Vagina (tissue), 2 donors: ENCODE measurements at regions not wholly inside any gene's neighbourhood (a gene's known extent, or its start where the extent isn't known, plus 50 kb on each side); places are given as distances from the start of the nearest gene placed in this dataset.

Source experiments
- DNase-seq, 2 donors: peaks; one replicate each; pipeline ENCODE4 v3.0.0-alpha.2; 2017; ENCODE audit errors: extremely low spot score in 2 of 2
- H3K27ac ChIP-seq: fragments of 200-600 bp; sonication (generic); one replicate; pipeline ENCODE4 v1.5.1; 2019
- H3K27me3 ChIP-seq: fragments of 200-600 bp; sonication (generic); one replicate; pipeline ENCODE4 v1.5.1; 2019
- H3K36me3 ChIP-seq, 2 donors: fragments of 200-600 bp; sonication (generic); one replicate each; pipeline ENCODE4 v1.5.1; 2017 to 2019
- H3K4me1 ChIP-seq: fragments of 200-600 bp; sonication (generic); one replicate; pipeline ENCODE4 v1.5.1; 2019
- H3K4me3 ChIP-seq, 2 donors: fragments of 200-600 bp; sonication (generic); 1 replicate in 1 of 2; 2 replicates in 1 of 2; pipeline ENCODE4 v1.5.1; 2016 to 2019
- H3K9me3 ChIP-seq: fragments of 200-600 bp; sonication (generic); one replicate; pipeline ENCODE4 v1.5.1; 2019
- CTCF ChIP-seq, 3 experiments: fragments of 450-650 bp in 2 of 3; fragments of 200-600 bp in 1 of 3; sonication (generic) in 1 of 3; IDR thresholded peaks; one replicate each; pipeline ENCODE4 v1.5.1; 2017 to 2019; ENCODE audit warnings: antibody characterized with exemption in 3 of 3, mild to moderate bottlenecking in 2 of 3, moderate library complexity in 2 of 3
- POLR2A ChIP-seq, 2 donors: fragments of 450-650 bp; IDR thresholded peaks; one replicate each; pipeline ENCODE4 v1.6.1; 2017; ENCODE audit warnings: antibody characterized with exemption in 2 of 2, mild to moderate bottlenecking in 2 of 2, moderate library complexity in 2 of 2
- POLR2AphosphoS5 ChIP-seq, 2 donors: sonication (generic); formaldehyde crosslinking; IDR thresholded peaks; one replicate each; pipeline ENCODE4 v1.9.0; 2017; ENCODE audit warnings: antibody characterized with exemption in 2 of 2, mild to moderate bottlenecking in 2 of 2, low read depth in 1 of 2; ENCODE audit not compliant: insufficient read depth in 1 of 2
- intact Hi-C: fragments of 100-400 bp; cut with DNase I; formaldehyde crosslinking; loops from one replicate; pipeline ENCODE4 v1.15.1; 2023

- Histone ChIP-seq H3K4me3 (no peak overlapping the region), H3K27me3 (no peaks in the 10 kb centered on the region), H3K36me3 (no peaks in the 10 kb centered on the region), H3K4me1 (no peaks in the 10 kb centered on the region), H3K9me3 (no peaks in the 10 kb centered on the region), H3K27ac (no peak overlapping the region)
- intact Hi-C loops, result no loop called here
- TF ChIP-seq POLR2AphosphoS5 (IDR thresholded peaks at IDR 0.05; ENCODE audit: insufficient read depth in 1 of 2, low read depth in 1 of 2), result no peak
- TF ChIP-seq POLR2A (IDR thresholded peaks at IDR 0.05), result no peak
- no peak for TF ChIP-seq CTCF (IDR thresholded peaks at IDR 0.05)
- DNase-seq, result no peak
Observed at GRCh38 chr11:70842701-70843100, 409.7 kb downstream of the SHANK2 start.

- no peaks in the 10 kb centered on the region for H3K9me3 ChIP-seq
Observed at GRCh38 chr11:70843906-70844305, 408.5 kb downstream of the SHANK2 start.

GRCh38 chr11:70844387-70844786, 408.0 kb downstream of the SHANK2 start:
- no peak for DNase-seq
- Histone ChIP-seq H3K27ac (no peak overlapping the region), H3K36me3 (no peaks in the 10 kb centered on the region), H3K27me3 (no peaks in the 10 kb centered on the region), H3K4me1 (no peaks in the 10 kb centered on the region), H3K9me3 (no peaks in the 10 kb centered on the region), H3K4me3 (no peak overlapping the region)
- intact Hi-C loops, result no loop called here
- no peak for TF ChIP-seq POLR2AphosphoS5 (IDR thresholded peaks at IDR 0.05; ENCODE audit: insufficient read depth in 1 of 2, low read depth in 1 of 2)
- no peak for TF ChIP-seq POLR2A (IDR thresholded peaks at IDR 0.05)
- no peak for TF ChIP-seq CTCF (IDR thresholded peaks at IDR 0.05)

More at GRCh38 chr11:70843906-70844305, 408.5 kb downstream of the SHANK2 start:
- DNase-seq, result no peak
- TF ChIP-seq CTCF (IDR thresholded peaks at IDR 0.05), result no peak
- TF ChIP-seq POLR2A (IDR thresholded peaks at IDR 0.05), result no peak
- TF ChIP-seq POLR2AphosphoS5 (IDR thresholded peaks at IDR 0.05; ENCODE audit: insufficient read depth in 1 of 2, low read depth in 1 of 2), result no peak
- H3K27ac ChIP-seq, result no peak overlapping the region
- H3K4me1 ChIP-seq, result no peaks in the 10 kb centered on the region
- intact Hi-C loops, result no loop called here
- H3K36me3 ChIP-seq, result no peaks in the 10 kb centered on the region
- H3K27me3 ChIP-seq, result no peaks in the 10 kb centered on the region
- H3K4me3 ChIP-seq, result no peak overlapping the region

GRCh38 chr11:70845591-70846041, 406.8 kb downstream of the SHANK2 start:
- TF ChIP-seq POLR2A (IDR thresholded peaks at IDR 0.05), result no peak
- TF ChIP-seq CTCF (IDR thresholded peaks at IDR 0.05), result no peak
- no peak for TF ChIP-seq POLR2AphosphoS5 (IDR thresholded peaks at IDR 0.05; ENCODE audit: insufficient read depth in 1 of 2, low read depth in 1 of 2)
- H3K4me3 ChIP-seq, result no peak overlapping the region
- DNase-seq, result no peak
- H3K4me1 ChIP-seq, result no peaks in the 10 kb centered on the region
- H3K27me3 ChIP-seq, result no peaks in the 10 kb centered on the region
- H3K27ac ChIP-seq, result no peak overlapping the region
- no peaks in the 10 kb centered on the region for H3K9me3 ChIP-seq
- intact Hi-C loops, result no loop called here
- H3K36me3 ChIP-seq, result no peaks in the 10 kb centered on the region

DNA sequence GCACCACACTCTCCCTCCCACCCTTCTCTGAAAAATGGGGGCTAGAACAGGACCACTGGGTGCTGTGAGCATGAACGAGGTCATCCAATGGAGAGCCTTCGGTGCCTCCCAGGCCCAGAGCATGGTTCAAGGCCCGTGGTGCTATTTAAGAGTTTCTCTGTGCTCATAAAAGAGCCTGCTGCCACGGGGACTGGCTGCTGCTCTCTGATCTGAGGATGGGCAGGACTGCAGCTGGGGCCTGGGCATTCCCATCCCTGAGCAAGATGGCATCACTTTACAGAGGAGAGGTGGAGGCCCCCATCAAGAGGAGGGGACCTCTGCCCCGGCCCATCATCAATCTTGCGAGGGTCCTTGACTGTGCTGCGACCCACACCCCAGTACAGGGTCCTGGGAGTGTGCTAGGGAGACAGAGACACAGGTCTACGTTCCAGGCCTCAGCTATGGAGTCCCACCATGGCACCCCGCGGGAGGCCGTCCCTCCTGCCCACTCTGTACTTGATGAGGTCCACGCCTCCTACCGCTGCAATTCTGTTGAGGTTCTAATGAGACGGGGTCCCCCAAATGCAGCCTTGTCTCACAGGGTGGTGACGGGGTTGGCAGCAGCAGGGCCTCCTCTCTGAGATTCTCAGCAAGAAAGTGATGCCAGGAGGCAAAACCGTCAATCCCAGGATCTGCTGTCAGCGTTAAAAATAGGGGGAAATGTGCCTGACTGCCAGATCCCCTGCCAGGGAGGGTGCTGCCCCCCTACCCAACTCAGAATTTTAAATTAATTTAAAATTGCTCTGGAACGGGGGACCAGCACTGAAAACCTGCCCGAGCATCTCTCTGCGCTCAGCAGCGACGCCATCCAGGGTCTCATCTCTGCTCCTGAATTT, 405.4 kb downstream of the SHANK2 start:
- Histone ChIP-seq H3K9me3 (no peaks in the 10 kb centered on the region), H3K4me1 (no peaks in the 10 kb centered on the region), H3K27ac (no peak overlapping the region), H3K27me3 (no peaks in the 10 kb centered on the region), H3K36me3 (no peaks in the 10 kb centered on the region), H3K4me3 (no peak overlapping the region)
- no peak for DNase-seq
- no peak for TF ChIP-seq POLR2A (IDR thresholded peaks at IDR 0.05)
- no peak for TF ChIP-seq CTCF (IDR thresholded peaks at IDR 0.05)
- TF ChIP-seq POLR2AphosphoS5 (IDR thresholded peaks at IDR 0.05; ENCODE audit: insufficient read depth in 1 of 2, low read depth in 1 of 2), result no peak
- intact Hi-C loops, result no loop called here
